NCI-H1105 treated with DMSO at 0.1 percent for 48 hours (cell line): ENCODE measurements at regions not wholly inside any gene's neighbourhood (a gene's known extent, or its start where the extent isn't known, plus 50 kb on each side); places are given as distances from the start of the nearest gene placed in this dataset.

Source experiments
- DNase-seq: peaks from one replicate; lab custom pipeline; 2025; lab: John Stamatoyannopoulos, UW

GRCh38 chr1:22245726-22246125, 102.8 kb upstream of the WNT4 start:
- DNase-seq: no peak

GRCh38 chr1:22246755-22247480, 104.0 kb upstream of the WNT4 start:
- no peak for DNase-seq

- no peak for DNase-seq
Measured at GRCh38 chr1:22247527-22248245, 104.8 kb upstream of the WNT4 start.

GRCh38 chr1:22248746-22249145, 105.8 kb upstream of the WNT4 start:
- DNase-seq: no peak

GRCh38 chr1:22249928-22250680, 107.2 kb upstream of the WNT4 start:
- DNase-seq: no peak

GRCh38 chr1:22250724-22251123, 107.8 kb upstream of the WNT4 start:
- no peak for DNase-seq

GRCh38 chr1:22252251-22252650, 109.4 kb upstream of the WNT4 start:
- DNase-seq: no peak

GRCh38 chr1:22253012-22253790, 110.3 kb upstream of the WNT4 start:
- DNase-seq: no peak

GRCh38 chr1:22254756-22255155, 111.9 kb upstream of the WNT4 start:
- no peak for DNase-seq

- no peak for DNase-seq
Measured at GRCh38 chr1:22255341-22256212, 112.7 kb upstream of the WNT4 start.

- DNase-seq: no peak
Measured at GRCh38 chr1:22256213-22256512, 113.3 kb upstream of the WNT4 start.

- no peak for DNase-seq
Measured at GRCh38 chr1:22257290-22258275, 114.7 kb upstream of the WNT4 start.

GRCh38 chr1:22258698-22259097, 115.8 kb upstream of the WNT4 start:
- no peak for DNase-seq

GRCh38 chr1:22259551-22260282, 116.8 kb upstream of the WNT4 start:
- DNase-seq: no peak

- no peak for DNase-seq
Measured at GRCh38 chr1:22260860-22261432, 118.0 kb upstream of the WNT4 start.

GRCh38 chr1:22261580-22261979, 118.7 kb upstream of the WNT4 start:
- no peak for DNase-seq

- peak; percentile 34 for DNase-seq
Measured at GRCh38 chr1:22262583-22262982, 119.7 kb upstream of the WNT4 start.

GRCh38 chr1:22263359-22263758, 120.5 kb upstream of the WNT4 start:
- no peak for DNase-seq
